ENCODE measurements at regions not wholly inside any gene's neighbourhood (a gene's known extent, or its start where the extent isn't known, plus 50 kb on each side); places are given as distances from the start of the nearest gene placed in this dataset.
A peak's percentile ranks its signal among the peaks of the same experiment; 100 is the strongest.
"Not testable (repeated sequence)": the region's sequence is repeated elsewhere in the genome, so short reads cannot be mapped to it uniquely, and the experiment has no call there.

GRCh38 chr4:1589098-1589497, 95.0 kb downstream of the FAM53A start:
- WGBS, result 77% methylated on average over 1 of the region's 1 CpG
- peaks cover 0 to 4% of the 10 kb centered on the region in 2 donors for H3K27me3 ChIP-seq (ENCODE audit: control insufficient read depth in 2 of 2, insufficient read depth in 1 of 2, low read length in 1 of 2)
- no peak overlapping the region for H3K27ac ChIP-seq (ENCODE audit: low read depth in 1 of 2, low read length in 1 of 2)
- peaks cover 6 to 30% of the 10 kb centered on the region in 2 donors for H3K9me3 ChIP-seq (ENCODE audit: control insufficient read depth in 2 of 2, insufficient read depth in 1 of 2, low read length in 1 of 2)
- H3K4me1 ChIP-seq (ENCODE audit: control insufficient read depth in 2 of 2, insufficient read depth in 2 of 2, low read length in 2 of 2), result no peaks in the 10 kb centered on the region
- DNase-seq (ENCODE audit: low read depth in 6 of 9, low spot score in 9 of 9), result no peak
- no peak overlapping the region for H3K4me3 ChIP-seq (ENCODE audit: low read length in 2 of 2)
- no peaks in the 10 kb centered on the region for H3K36me3 ChIP-seq (ENCODE audit: control insufficient read depth in 2 of 2, insufficient read depth in 2 of 2, low read length in 1 of 2)

GRCh38 chr4:1588306-1588705, 95.8 kb downstream of the FAM53A start:
- no peak for DNase-seq (ENCODE audit: low read depth in 6 of 9, low spot score in 9 of 9)
- Histone ChIP-seq H3K27me3 (ENCODE audit: control insufficient read depth in 2 of 2, insufficient read depth in 1 of 2, low read length in 1 of 2) (no peaks in the 10 kb centered on the region), H3K27ac (ENCODE audit: low read depth in 1 of 2, low read length in 1 of 2) (no peak overlapping the region), H3K9me3 (ENCODE audit: control insufficient read depth in 2 of 2, insufficient read depth in 1 of 2, low read length in 1 of 2) (peaks cover 6 to 28% of the 10 kb centered on the region in 2 donors), H3K4me1 (ENCODE audit: control insufficient read depth in 2 of 2, insufficient read depth in 2 of 2, low read length in 2 of 2) (no peaks in the 10 kb centered on the region), H3K4me3 (ENCODE audit: low read length in 2 of 2) (no peak overlapping the region), H3K36me3 (ENCODE audit: control insufficient read depth in 2 of 2, insufficient read depth in 2 of 2, low read length in 1 of 2) (no peaks in the 10 kb centered on the region)
- 91% methylated on average over 5 of the region's 5 CpGs for whole genome bisulfite sequencing

GRCh38 chr4:1584498-1584897, 99.6 kb downstream of the FAM53A start:
- Histone ChIP-seq H3K9me3 (ENCODE audit: control insufficient read depth in 2 of 2, insufficient read depth in 1 of 2, low read length in 1 of 2) (peaks cover 2 to 5% of the 10 kb centered on the region in 2 donors), H3K36me3 (ENCODE audit: control insufficient read depth in 2 of 2, insufficient read depth in 2 of 2, low read length in 1 of 2) (no peaks in the 10 kb centered on the region), H3K4me1 (ENCODE audit: control insufficient read depth in 2 of 2, insufficient read depth in 2 of 2, low read length in 2 of 2) (peaks cover 0 to 5% of the 10 kb centered on the region in 2 donors), H3K27ac (ENCODE audit: low read depth in 1 of 2, low read length in 1 of 2) (no peak overlapping the region), H3K27me3 (ENCODE audit: control insufficient read depth in 2 of 2, insufficient read depth in 1 of 2, low read length in 1 of 2) (peaks cover 5 to 18% of the 10 kb centered on the region in 2 donors), H3K4me3 (ENCODE audit: low read length in 2 of 2) (no peak overlapping the region)
- no peak for DNase-seq (ENCODE audit: low read depth in 6 of 9, low spot score in 9 of 9)
- WGBS, result 74% methylated on average over 3 of the region's 3 CpGs

- Histone ChIP-seq H3K27me3 (ENCODE audit: control insufficient read depth in 2 of 2, insufficient read depth in 1 of 2, low read length in 1 of 2) (peaks cover 5 to 22% of the 10 kb centered on the region in 2 donors), H3K4me1 (ENCODE audit: control insufficient read depth in 2 of 2, insufficient read depth in 2 of 2, low read length in 2 of 2) (peaks cover 0 to 7% of the 10 kb centered on the region in 2 donors), H3K27ac (ENCODE audit: low read depth in 1 of 2, low read length in 1 of 2) (no peak overlapping the region), H3K4me3 (ENCODE audit: low read length in 2 of 2) (no peak overlapping the region), H3K36me3 (ENCODE audit: control insufficient read depth in 2 of 2, insufficient read depth in 2 of 2, low read length in 1 of 2) (no peaks in the 10 kb centered on the region), H3K9me3 (ENCODE audit: control insufficient read depth in 2 of 2, insufficient read depth in 1 of 2, low read length in 1 of 2) (peaks cover 2 to 5% of the 10 kb centered on the region in 2 donors)
- WGBS, result 94% methylated on average over 5 of the region's 5 CpGs
- no peak for DNase-seq (ENCODE audit: low read depth in 6 of 9, low spot score in 9 of 9)
These were observed 100.3 kb downstream of the FAM53A start for GRCh38 chr4:1583859-1584258.

- peaks cover 1 to 2% of the 10 kb centered on the region in 2 donors for H3K9me3 ChIP-seq (ENCODE audit: control insufficient read depth in 2 of 2, insufficient read depth in 1 of 2, low read length in 1 of 2)
- no peak overlapping the region for H3K4me3 ChIP-seq (ENCODE audit: low read length in 2 of 2)
- no peak overlapping the region for H3K27ac ChIP-seq (ENCODE audit: low read depth in 1 of 2, low read length in 1 of 2)
- DNase-seq (ENCODE audit: low read depth in 6 of 9, low spot score in 9 of 9), result no peak
- H3K36me3 ChIP-seq (ENCODE audit: control insufficient read depth in 2 of 2, insufficient read depth in 2 of 2, low read length in 1 of 2), result no peaks in the 10 kb centered on the region
- 96% methylated on average over 15 of the region's 15 CpGs for WGBS
- peaks cover 5 to 26% of the 10 kb centered on the region in 2 donors for H3K27me3 ChIP-seq (ENCODE audit: control insufficient read depth in 2 of 2, insufficient read depth in 1 of 2, low read length in 1 of 2)
- peaks cover 0 to 7% of the 10 kb centered on the region in 2 donors for H3K4me1 ChIP-seq (ENCODE audit: control insufficient read depth in 2 of 2, insufficient read depth in 2 of 2, low read length in 2 of 2)
These were observed 100.9 kb downstream of the FAM53A start for GRCh38 chr4:1583051-1583785.

DNA sequence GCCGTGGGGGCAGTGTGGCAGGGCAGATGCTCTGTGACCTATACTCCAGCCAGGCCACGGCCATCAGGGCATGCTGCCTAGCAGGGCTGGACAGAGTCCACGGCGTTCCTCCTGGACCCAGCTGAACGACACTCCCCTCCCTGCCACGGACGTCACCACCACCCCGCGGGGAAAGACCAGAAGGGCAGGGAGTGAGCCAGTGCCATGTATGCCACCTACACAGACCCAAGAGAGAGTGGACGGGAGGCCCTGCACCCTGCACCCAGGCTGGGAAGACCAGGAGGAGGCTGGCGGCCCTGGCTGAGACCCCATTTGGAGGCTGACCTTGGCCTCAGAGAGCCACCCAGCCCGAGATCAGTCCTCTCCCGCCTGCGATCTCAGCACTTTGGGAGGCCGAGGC, 101.9 kb downstream of the FAM53A start:
- no peak overlapping the region for H3K4me3 ChIP-seq (ENCODE audit: low read length in 2 of 2)

GRCh38 chr4:1581164-1581894, 102.8 kb downstream of the FAM53A start:
- H3K27me3 ChIP-seq (ENCODE audit: control insufficient read depth in 2 of 2, insufficient read depth in 1 of 2, low read length in 1 of 2), result peaks cover 5 to 39% of the 10 kb centered on the region in 2 donors
- not testable (repeated sequence) for H3K9me3 ChIP-seq (ENCODE audit: control insufficient read depth in 2 of 2, insufficient read depth in 1 of 2, low read length in 1 of 2); H3K36me3 ChIP-seq (ENCODE audit: control insufficient read depth in 2 of 2, insufficient read depth in 2 of 2, low read length in 1 of 2); H3K4me3 ChIP-seq (ENCODE audit: low read length in 2 of 2); H3K27ac ChIP-seq (ENCODE audit: low read depth in 1 of 2, low read length in 1 of 2); H3K4me1 ChIP-seq (ENCODE audit: control insufficient read depth in 2 of 2, insufficient read depth in 2 of 2, low read length in 2 of 2)
- WGBS, result 36% methylated on average over 14 of the region's 15 CpGs
- peak in 2 of 9 donors; percentile 37 to 52 for DNase-seq (ENCODE audit: low read depth in 6 of 9, low spot score in 9 of 9)

More for the DNA sequence above, 101.9 kb downstream of the FAM53A start:
- 93% methylated on average over 15 of the region's 15 CpGs for WGBS
- no peaks in the 10 kb centered on the region for H3K36me3 ChIP-seq (ENCODE audit: control insufficient read depth in 2 of 2, insufficient read depth in 2 of 2, low read length in 1 of 2)
- H3K27ac ChIP-seq (ENCODE audit: low read depth in 1 of 2, low read length in 1 of 2), result no peak overlapping the region
- H3K27me3 ChIP-seq (ENCODE audit: control insufficient read depth in 2 of 2, insufficient read depth in 1 of 2, low read length in 1 of 2), result peaks cover 5 to 35% of the 10 kb centered on the region in 2 donors
- no peak for DNase-seq (ENCODE audit: low read depth in 6 of 9, low spot score in 9 of 9)
- H3K9me3 ChIP-seq (ENCODE audit: control insufficient read depth in 2 of 2, insufficient read depth in 1 of 2, low read length in 1 of 2), result peaks cover 0 to 2% of the 10 kb centered on the region in 2 donors
- peaks cover 0 to 7% of the 10 kb centered on the region in 2 donors for H3K4me1 ChIP-seq (ENCODE audit: control insufficient read depth in 2 of 2, insufficient read depth in 2 of 2, low read length in 2 of 2)

GRCh38 chr4:1580692-1581012, 103.5 kb downstream of the FAM53A start:
- 5% methylated on average over 12 of the region's 16 CpGs for WGBS
- peaks cover 5 to 40% of the 10 kb centered on the region in 2 donors for H3K27me3 ChIP-seq (ENCODE audit: control insufficient read depth in 2 of 2, insufficient read depth in 1 of 2, low read length in 1 of 2)
- H3K9me3 ChIP-seq (ENCODE audit: control insufficient read depth in 2 of 2, insufficient read depth in 1 of 2, low read length in 1 of 2); H3K4me1 ChIP-seq (ENCODE audit: control insufficient read depth in 2 of 2, insufficient read depth in 2 of 2, low read length in 2 of 2); H3K27ac ChIP-seq (ENCODE audit: low read depth in 1 of 2, low read length in 1 of 2); H3K36me3 ChIP-seq (ENCODE audit: control insufficient read depth in 2 of 2, insufficient read depth in 2 of 2, low read length in 1 of 2); H3K4me3 ChIP-seq (ENCODE audit: low read length in 2 of 2): not testable (repeated sequence)
- peak in 1 of 9 donors; percentile 52 for DNase-seq (ENCODE audit: low read depth in 6 of 9, low spot score in 9 of 9)
